HEK293T (cell line): ENCODE measurements at regions not wholly inside any gene's neighbourhood (a gene's known extent, or its start where the extent isn't known, plus 50 kb on each side); places are given as distances from the start of the nearest gene placed in this dataset.

Experiments
- FOXA1 ChIP-seq: fragments of 450-650 bp; IDR thresholded peaks from 2 replicates; pipeline ENCODE4 v1.6.1; 2016; ENCODE audit warnings: mild to moderate bottlenecking
- FOXK2 ChIP-seq: fragments of 450-650 bp; IDR thresholded peaks from 2 replicates; pipeline ENCODE4 v1.6.1; 2016; ENCODE audit warnings: mild to moderate bottlenecking
- SP1 ChIP-seq: fragments of 450-650 bp; IDR thresholded peaks from 2 replicates; pipeline ENCODE4 v1.6.1; 2017
- TARDBP ChIP-seq: fragments of 450-650 bp; IDR thresholded peaks from 2 replicates; pipeline ENCODE4 v1.6.1; 2016

- TF ChIP-seq FOXK2 (no peak), TARDBP (no peak), SP1 (no peak), FOXA1 (no peak)
Measured at GRCh38 chr1:14486401-14487201, 111.9 kb upstream of the KAZN start.
